Keratinocyte (primary cell): ENCODE measurements at regions not wholly inside any gene's neighbourhood (a gene's known extent, or its start where the extent isn't known, plus 50 kb on each side); places are given as distances from the start of the nearest gene placed in this dataset.

Experiments
- CTCF ChIP-seq, 3 experiments: IDR thresholded peaks in 1 of 3; conservative IDR thresholded peaks in 1 of 3; optimal IDR thresholded peaks in 1 of 3; 2 replicates in 2 of 3; 3 replicates in 1 of 3; pipeline versions ENCODE3 to v1.5.1; 2011; ENCODE audit warnings: low read length in 3 of 3, mild to moderate bottlenecking in 3 of 3, moderate library complexity in 2 of 3, control low read depth in 1 of 3, inconsistent platforms in 1 of 3; ENCODE audit not compliant: insufficient read depth in 2 of 3; ENCODE audit errors: extremely low read depth in 1 of 3
- EZH2 ChIP-seq: IDR thresholded peaks from one replicate; pipeline ENCODE4 v1.6.1; 2012; ENCODE audit warnings: inconsistent platforms, mild to moderate bottlenecking, low read length, moderate library complexity

GRCh38 chr5:98110282-98110691 is 663.2 kb upstream of the RGMB start:
- TF ChIP-seq CTCF (optimal IDR thresholded peaks at IDR 0.05 in 1 of 3, IDR thresholded peaks at IDR 0.05 in 1 of 3, conservative IDR thresholded peaks at IDR 0.05 in 1 of 3; ENCODE audit: extremely low read depth in 1 of 3, insufficient read depth in 2 of 3, low read length in 3 of 3) (no peak), EZH2 (no peak)
